C4-2B (cell line): ENCODE measurements at regions not wholly inside any gene's neighbourhood (a gene's known extent, or its start where the extent isn't known, plus 50 kb on each side); places are given as distances from the start of the nearest gene placed in this dataset.

ENCODE experiments used
- CTCF ChIP-seq: fragments of 450-650 bp; conservative IDR thresholded peaks from 2 replicates; pipeline ENCODE4 v1.5.1; 2017; ENCODE audit warnings: mild to moderate bottlenecking
- ZFX ChIP-seq: fragments of 450-650 bp; IDR thresholded peaks from 2 replicates; pipeline ENCODE4 v1.6.1; 2017

DNA sequence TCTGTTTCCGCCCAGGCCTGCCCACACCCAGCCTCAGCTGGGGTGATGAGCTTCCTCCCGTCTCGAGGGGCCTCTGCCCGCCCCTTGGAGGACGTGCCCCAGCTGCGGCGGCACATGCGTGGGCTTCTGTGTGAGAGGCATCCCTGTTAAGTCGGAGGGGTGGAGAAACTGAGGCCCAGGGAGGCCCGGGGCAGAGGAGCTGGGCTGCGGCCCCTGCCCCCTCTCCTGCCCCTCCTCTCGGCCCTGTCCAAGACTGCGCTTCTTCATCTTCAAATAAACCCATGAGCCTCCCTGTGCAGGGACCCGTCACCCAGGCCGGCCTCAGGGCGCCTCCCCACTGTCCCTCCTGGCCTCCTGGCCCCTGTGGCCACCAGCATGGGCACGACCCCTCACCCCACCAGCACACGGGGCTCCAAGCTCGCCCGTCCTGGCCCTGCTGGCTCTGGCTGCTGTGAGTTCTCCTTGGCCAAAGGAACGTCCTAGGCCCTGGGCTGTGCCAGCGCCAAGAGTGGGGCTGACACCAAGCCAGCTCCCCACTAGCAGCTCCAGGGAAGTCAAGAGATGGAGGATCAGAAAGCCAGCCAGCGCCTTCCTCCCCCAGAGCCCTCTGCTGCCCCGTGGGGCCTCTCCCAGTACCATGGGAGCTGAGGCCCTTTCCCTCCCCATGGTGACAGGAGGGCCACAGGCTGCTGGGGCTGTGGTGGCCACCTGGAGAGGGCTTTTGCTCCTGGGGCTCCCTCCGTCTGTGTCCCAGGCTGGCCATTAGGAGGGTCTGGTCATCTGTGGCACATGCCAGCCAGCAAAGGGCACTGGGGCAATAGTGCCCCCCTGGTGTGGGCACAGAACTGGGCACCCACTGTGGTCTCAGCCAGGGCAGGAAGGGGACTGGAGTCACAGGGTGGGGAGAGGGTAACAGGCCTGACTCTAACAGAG is 180.4 kb downstream of the KIF26A start:
- TF ChIP-seq CTCF (no peak), ZFX (no peak)
